Heart right ventricle (tissue), 16 donors: ENCODE measurements at regions not wholly inside any gene's neighbourhood (a gene's known extent, or its start where the extent isn't known, plus 50 kb on each side); places are given as distances from the start of the nearest gene placed in this dataset.
"Not testable (repeated sequence)": the region's sequence is repeated elsewhere in the genome, so short reads cannot be mapped to it uniquely, and the experiment has no call there.

ENCODE experiments used
- ATAC-seq, 8 donors: fragments of 200-7000 bp; cut with Tn5 transposase; one replicate each; pipeline ENCODE4 v1.9.1; 2020; ENCODE audit warnings: mild to moderate bottlenecking in 8 of 8, moderate library complexity in 8 of 8, moderate number of reproducible peaks in 1 of 8
- DNase-seq, 2 donors: peaks; one replicate each; pipeline ENCODE4 v3.0.0-alpha.2; 2020
- H3K27ac ChIP-seq, 10 donors: fragments of 200-600 bp; sonication (generic) in 2 of 10; one replicate each; pipeline versions ENCODE4 v1.5.0 to v1.8.0; 2020 to 2022; ENCODE audit warnings: mild to moderate bottlenecking in 3 of 10
- H3K27me3 ChIP-seq, 7 donors: fragments of 200-600 bp; one replicate each; pipeline ENCODE4 v1.8.0; 2021 to 2022; ENCODE audit warnings: mild to moderate bottlenecking in 2 of 7
- H3K36me3 ChIP-seq, 9 donors: fragments of 200-600 bp; sonication (generic) in 1 of 9; one replicate each; pipeline versions ENCODE4 v1.5.0 to v1.8.0; 2020 to 2022; ENCODE audit warnings: mild to moderate bottlenecking in 2 of 9
- H3K4me1 ChIP-seq, 9 donors: fragments of 200-600 bp; sonication (generic) in 1 of 9; one replicate each; pipeline versions ENCODE4 v1.5.0 to v1.8.0; 2020 to 2022; ENCODE audit warnings: mild to moderate bottlenecking in 4 of 9
- H3K4me3 ChIP-seq, 10 donors: fragments of 200-600 bp; sonication (generic) in 2 of 10; one replicate each; pipeline versions ENCODE4 v1.5.0 to v1.8.0; 2020 to 2022; ENCODE audit warnings: mild to moderate bottlenecking in 7 of 10, moderate library complexity in 2 of 10
- H3K9me3 ChIP-seq, 11 donors: fragments of 200-600 bp in 10 of 11; sonication (generic) in 2 of 11; one replicate each; pipeline versions ENCODE4 v1.5.0 to v1.8.0; 2013 to 2022; ENCODE audit warnings: mild to moderate bottlenecking in 2 of 11, control low read depth in 1 of 11, moderate library complexity in 1 of 11
- CTCF ChIP-seq, 9 donors: fragments of 200-600 bp; sonication (generic) in 2 of 9; IDR thresholded peaks; one replicate each; pipeline versions ENCODE4 v1.5.0 to v1.8.0; 2021 to 2022; ENCODE audit warnings: antibody characterized with exemption in 9 of 9, mild to moderate bottlenecking in 5 of 9, moderate library complexity in 1 of 9
- WGBS, 2 donors: extraction: QIAGEN DNeasy Blood & Tissue Kit; methylation state at CpG; one replicate each; pipeline ENCODE4 v1.1.7; 2013; ENCODE audit warnings: inconsistent platforms in 1 of 2; 5-methylcytosine and 5-hydroxymethylcytosine counted together
- intact Hi-C, 10 donors: fragments of 100-400 bp; cut with DNase I; formaldehyde crosslinking; loops; one replicate each; pipeline versions ENCODE4 v1.11.1 to v1.14.2; 2022
- donor health status: Arrhythmogenic right ventricular cardiomyopathy.
- donor health status: ischemic (EF 13 %, LVEDD 7.1; RV severe dilation, severe dysfunction).
- donor health status: healthy with polysubstance abuse.
- donor health status: DM: no; HTN: yes; CAD: no.
- donor health status: DM: no; HTN: no; CAD: no.
- donor health status: ischemic (EF 25% LVEDD 6.9; RV normal size, moderate dysfunction).
- donor health status: ischemic (EF 25% LVEDD 5.7; RV mildly dilated, moderate dysfunction).
- donor health status: healthy.
- donor health status: DM: yes; HTN: yes; CAD: no.
- donor health status: Ischemic cardiomyopathy.
- donor health status: ischemic (EF 35%, LVEDD 5.7; RV mildly dilated, moderate dysfunction).
- donor health status: nonischemic (EF 11% LVEDD 7.7; RV severe dilation, severe dysfunction).
- donor health status: DM: yes; HTN: yes; CAD: no.
- donor health status: PGD.
- donor health status: ischemic (EF 29% LVEDD 5.4; RV normal size, mild dysfunction).
- donor health status: nonischemic (EF 23%, LVEDD 6.1; RV moderate dilation, normal function).

DNA sequence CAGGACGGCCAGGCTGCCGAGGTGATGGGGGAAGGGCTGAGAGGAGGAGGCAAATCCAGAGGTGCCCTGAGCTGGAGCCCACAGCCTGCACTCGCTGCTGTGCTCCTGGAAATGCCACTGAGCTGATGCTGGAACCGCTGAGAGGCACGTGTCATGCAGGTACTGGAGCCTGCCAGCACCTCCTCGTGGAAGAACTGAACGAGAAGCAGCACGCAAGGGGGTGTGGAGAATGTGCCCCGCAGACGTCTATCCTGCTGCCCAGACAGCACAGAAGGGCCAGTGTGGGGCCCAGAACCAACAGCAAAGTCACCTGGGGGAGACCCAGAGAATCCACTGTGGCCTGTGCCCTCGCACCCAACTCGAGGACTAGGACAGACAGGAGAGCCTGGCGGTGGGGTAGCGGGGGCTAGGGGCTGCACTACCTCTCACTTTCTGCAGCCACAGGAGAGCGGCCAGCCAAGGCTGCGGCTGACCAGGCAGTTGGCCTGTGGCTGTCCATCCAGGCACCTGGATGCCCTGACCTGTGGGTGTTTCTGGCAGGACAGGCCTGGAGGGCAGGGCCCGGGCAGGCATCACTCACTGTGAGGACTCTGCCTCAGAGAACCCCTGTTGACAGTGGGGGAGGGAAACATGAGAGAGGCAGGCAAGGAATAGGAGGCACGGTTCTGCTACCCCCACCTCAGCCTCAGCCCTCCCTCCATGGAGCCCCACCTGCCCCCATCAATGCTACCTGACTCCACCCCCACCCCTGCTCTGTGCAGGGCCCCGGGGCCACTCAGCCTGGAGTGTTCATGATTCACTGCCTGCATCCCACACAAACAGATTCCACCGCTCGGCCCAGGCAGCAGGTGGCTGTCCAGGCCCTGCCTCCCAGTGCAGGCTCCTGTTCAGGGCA, 213.1 kb downstream of the TBC1D2B start:
- Histone ChIP-seq H3K4me1 (no peaks in the 10 kb centered on the region), H3K36me3 (no peaks in the 10 kb centered on the region), H3K4me3 (no peak overlapping the region), H3K9me3 (no peaks in the 10 kb centered on the region), H3K27ac (no peak overlapping the region), H3K27me3 (peaks cover 0 to 17% (median 4%) of the 10 kb centered on the region in 7 donors)
- WGBS, 2 donors: 65% methylated on average over 20 to 21 of the region's 21 CpGs
- intact Hi-C loops: no loop called here
- no peak for DNase-seq
- ATAC-seq: no peak
- no peak for TF ChIP-seq CTCF (IDR thresholded peaks at IDR 0.05)

- no peak overlapping the region for H3K27ac ChIP-seq
- no peak for TF ChIP-seq CTCF (IDR thresholded peaks at IDR 0.05)
- WGBS, 2 donors: 79 to 87% methylated on average over 12 of the region's 12 CpGs
- no peaks in the 10 kb centered on the region for H3K36me3 ChIP-seq
- H3K9me3 ChIP-seq: no peaks in the 10 kb centered on the region
- H3K27me3 ChIP-seq: peaks cover 0 to 21% (median 4%) of the 10 kb centered on the region in 7 donors
- DNase-seq (no peak), ATAC-seq (no peak)
- H3K4me1 ChIP-seq: no peaks in the 10 kb centered on the region
- intact Hi-C loops: no loop called here
- no peak overlapping the region for H3K4me3 ChIP-seq
Observed at GRCh38 chr15:77863491-77864105, 213.9 kb downstream of the TBC1D2B start.

GRCh38 chr15:77862651-77863104, 214.8 kb downstream of the TBC1D2B start:
- intact Hi-C loops: no loop called here
- no peak for DNase-seq
- ATAC-seq: no peak
- 56 to 71% methylated on average over 8 to 13 of the region's 13 CpGs for WGBS, 2 donors
- Histone ChIP-seq H3K27me3 (peaks cover 0 to 21% (median 7%) of the 10 kb centered on the region in 7 donors), H3K9me3 (no peaks in the 10 kb centered on the region), H3K4me1 (no peaks in the 10 kb centered on the region), H3K36me3 (no peaks in the 10 kb centered on the region), H3K27ac (no peak overlapping the region), H3K4me3 (no peak overlapping the region)
- no peak for TF ChIP-seq CTCF (IDR thresholded peaks at IDR 0.05)

DNA sequence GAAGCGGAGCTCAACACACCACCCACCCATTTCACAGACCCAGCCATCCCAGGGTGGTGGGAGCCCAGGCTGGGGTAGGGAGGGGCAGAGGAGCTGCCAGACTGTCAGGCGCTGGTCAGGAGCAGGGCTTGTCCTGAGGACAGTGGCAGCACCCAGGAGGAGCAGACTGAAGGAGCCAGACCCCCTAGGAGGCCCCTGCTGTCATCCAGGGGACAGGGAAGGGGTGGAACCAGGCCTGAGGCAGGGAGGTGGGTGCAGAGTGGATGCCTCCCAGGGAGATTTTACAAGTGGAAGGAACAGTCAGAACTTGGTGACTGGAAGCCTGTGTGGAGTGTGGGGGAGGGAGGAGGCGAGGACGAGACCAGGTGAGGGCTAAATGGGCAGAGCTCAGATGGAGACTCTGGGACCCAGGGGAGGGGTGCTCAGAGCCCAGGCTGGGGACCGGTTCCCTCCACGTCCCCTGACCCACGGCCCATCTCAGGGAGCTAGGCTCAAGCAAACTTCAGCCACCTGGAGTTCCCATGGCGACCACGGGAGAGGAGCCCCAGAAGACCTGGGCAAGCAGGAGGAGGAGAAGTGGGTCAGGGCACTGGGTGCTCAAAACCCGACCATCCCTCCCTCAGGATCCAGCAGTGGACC, 215.4 kb downstream of the TBC1D2B start:
- H3K4me1 ChIP-seq, ATAC-seq, DNase-seq, H3K9me3 ChIP-seq, H3K27ac ChIP-seq, intact Hi-C loops, H3K4me3 ChIP-seq, H3K36me3 ChIP-seq: not testable (repeated sequence)
- WGBS, 2 donors: 76 to 85% methylated on average over 10 of the region's 10 CpGs
- peaks cover 0 to 25% (median 8%) of the 10 kb centered on the region in 7 donors for H3K27me3 ChIP-seq
